HCT116 (cell line): ENCODE measurements at regions not wholly inside any gene's neighbourhood (a gene's known extent, or its start where the extent isn't known, plus 50 kb on each side); places are given as distances from the start of the nearest gene placed in this dataset.

Experiments used
- CEBPB ChIP-seq: IDR thresholded peaks from 2 replicates; pipeline ENCODE4 v1.6.1; 2012; ENCODE audit warnings: low read depth
- EGR1 ChIP-seq: IDR thresholded peaks from 2 replicates; pipeline ENCODE4 v1.6.1; 2012; ENCODE audit warnings: low read depth
- EZH2 ChIP-seq: fragments of 200-600 bp; sonication (generic); IDR thresholded peaks from 2 replicates; pipeline ENCODE4 v1.6.1; 2017; ENCODE audit warnings: antibody characterized with exemption, mixed run types
- POLR2A ChIP-seq: IDR thresholded peaks from 2 replicates; pipeline ENCODE4 v1.7.0; 2011; ENCODE audit warnings: borderline replicate concordance; ENCODE audit not compliant: insufficient read depth, insufficient read length; ENCODE audit errors: extremely low read depth
- RAD21 ChIP-seq: IDR thresholded peaks from 2 replicates; pipeline ENCODE4 v1.6.1; 2012; ENCODE audit warnings: low read depth, mild to moderate bottlenecking
- REST ChIP-seq: IDR thresholded peaks from 2 replicates; pipeline ENCODE4 v1.6.1; 2012; ENCODE audit warnings: low read depth
- SIN3A ChIP-seq: IDR thresholded peaks from 2 replicates; pipeline ENCODE4 v1.6.1; 2012; ENCODE audit warnings: low read depth
- SP1 ChIP-seq: IDR thresholded peaks from 2 replicates; pipeline ENCODE4 v1.6.1; 2012; ENCODE audit warnings: low read depth
- TF ChIP-seq, protein P1 (sequence below), 3 experiments: fragments of 200-600 bp in 1 of 3; sonication (generic) in 1 of 3; IDR thresholded peaks in 2 of 3; conservative IDR thresholded peaks in 1 of 3; 2 replicates each; pipeline ENCODE4 v1.5.1; 2012 to 2017; ENCODE audit warnings: low read depth in 2 of 3, low read length in 2 of 3, antibody characterized with exemption in 1 of 3, borderline replicate concordance in 1 of 3, control low read depth in 1 of 3, mild to moderate bottlenecking in 1 of 3, mixed read lengths in 1 of 3, mixed run types in 1 of 3, moderate library complexity in 1 of 3; ENCODE audit not compliant: insufficient read depth in 1 of 3
- TF ChIP-seq, protein P2 (sequence below): IDR thresholded peaks from 2 replicates; pipeline ENCODE4 v1.6.1; 2012

GRCh38 chr12:96098631-96099030, 63.2 kb upstream of the LTA4H start:
- TF ChIP-seq SP1: no peak
- TF ChIP-seq, protein P1, sequence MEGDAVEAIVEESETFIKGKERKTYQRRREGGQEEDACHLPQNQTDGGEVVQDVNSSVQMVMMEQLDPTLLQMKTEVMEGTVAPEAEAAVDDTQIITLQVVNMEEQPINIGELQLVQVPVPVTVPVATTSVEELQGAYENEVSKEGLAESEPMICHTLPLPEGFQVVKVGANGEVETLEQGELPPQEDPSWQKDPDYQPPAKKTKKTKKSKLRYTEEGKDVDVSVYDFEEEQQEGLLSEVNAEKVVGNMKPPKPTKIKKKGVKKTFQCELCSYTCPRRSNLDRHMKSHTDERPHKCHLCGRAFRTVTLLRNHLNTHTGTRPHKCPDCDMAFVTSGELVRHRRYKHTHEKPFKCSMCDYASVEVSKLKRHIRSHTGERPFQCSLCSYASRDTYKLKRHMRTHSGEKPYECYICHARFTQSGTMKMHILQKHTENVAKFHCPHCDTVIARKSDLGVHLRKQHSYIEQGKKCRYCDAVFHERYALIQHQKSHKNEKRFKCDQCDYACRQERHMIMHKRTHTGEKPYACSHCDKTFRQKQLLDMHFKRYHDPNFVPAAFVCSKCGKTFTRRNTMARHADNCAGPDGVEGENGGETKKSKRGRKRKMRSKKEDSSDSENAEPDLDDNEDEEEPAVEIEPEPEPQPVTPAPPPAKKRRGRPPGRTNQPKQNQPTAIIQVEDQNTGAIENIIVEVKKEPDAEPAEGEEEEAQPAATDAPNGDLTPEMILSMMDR (IDR thresholded peaks at IDR 0.05 in 2 of 3, conservative IDR thresholded peaks at IDR 0.05 in 1 of 3; ENCODE audit: borderline replicate concordance in 1 of 3, insufficient read depth in 1 of 3, low read depth in 2 of 3, low read length in 2 of 3): no peak
- TF ChIP-seq EZH2: no peak
- TF ChIP-seq, protein P2, sequence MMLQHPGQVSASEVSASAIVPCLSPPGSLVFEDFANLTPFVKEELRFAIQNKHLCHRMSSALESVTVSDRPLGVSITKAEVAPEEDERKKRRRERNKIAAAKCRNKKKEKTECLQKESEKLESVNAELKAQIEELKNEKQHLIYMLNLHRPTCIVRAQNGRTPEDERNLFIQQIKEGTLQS: no peak
- TF ChIP-seq CEBPB: no peak
- no peak for TF ChIP-seq POLR2A
- no peak for TF ChIP-seq RAD21
- no peak for TF ChIP-seq EGR1
- TF ChIP-seq REST: no peak
- TF ChIP-seq SIN3A: no peak
